Vagina (tissue), 2 donors: ENCODE measurements at regions not wholly inside any gene's neighbourhood (a gene's known extent, or its start where the extent isn't known, plus 50 kb on each side); places are given as distances from the start of the nearest gene placed in this dataset.
"Not testable (repeated sequence)": the region's sequence is repeated elsewhere in the genome, so short reads cannot be mapped to it uniquely, and the experiment has no call there.

Source experiments
- DNase-seq, 2 donors: peaks; one replicate each; pipeline ENCODE4 v3.0.0-alpha.2; 2017; ENCODE audit errors: extremely low spot score in 2 of 2
- H3K27ac ChIP-seq: fragments of 200-600 bp; sonication (generic); one replicate; pipeline ENCODE4 v1.5.1; 2019
- H3K27me3 ChIP-seq: fragments of 200-600 bp; sonication (generic); one replicate; pipeline ENCODE4 v1.5.1; 2019
- H3K36me3 ChIP-seq, 2 donors: fragments of 200-600 bp; sonication (generic); one replicate each; pipeline ENCODE4 v1.5.1; 2017 to 2019
- H3K4me1 ChIP-seq: fragments of 200-600 bp; sonication (generic); one replicate; pipeline ENCODE4 v1.5.1; 2019
- H3K4me3 ChIP-seq, 2 donors: fragments of 200-600 bp; sonication (generic); 1 replicate in 1 of 2; 2 replicates in 1 of 2; pipeline ENCODE4 v1.5.1; 2016 to 2019
- H3K9me3 ChIP-seq: fragments of 200-600 bp; sonication (generic); one replicate; pipeline ENCODE4 v1.5.1; 2019
- CTCF ChIP-seq, 3 experiments: fragments of 450-650 bp in 2 of 3; fragments of 200-600 bp in 1 of 3; sonication (generic) in 1 of 3; IDR thresholded peaks; one replicate each; pipeline ENCODE4 v1.5.1; 2017 to 2019; ENCODE audit warnings: antibody characterized with exemption in 3 of 3, mild to moderate bottlenecking in 2 of 3, moderate library complexity in 2 of 3
- POLR2A ChIP-seq, 2 donors: fragments of 450-650 bp; IDR thresholded peaks; one replicate each; pipeline ENCODE4 v1.6.1; 2017; ENCODE audit warnings: antibody characterized with exemption in 2 of 2, mild to moderate bottlenecking in 2 of 2, moderate library complexity in 2 of 2
- POLR2AphosphoS5 ChIP-seq, 2 donors: sonication (generic); formaldehyde crosslinking; IDR thresholded peaks; one replicate each; pipeline ENCODE4 v1.9.0; 2017; ENCODE audit warnings: antibody characterized with exemption in 2 of 2, mild to moderate bottlenecking in 2 of 2, low read depth in 1 of 2; ENCODE audit not compliant: insufficient read depth in 1 of 2
- intact Hi-C: fragments of 100-400 bp; cut with DNase I; formaldehyde crosslinking; loops from one replicate; pipeline ENCODE4 v1.15.1; 2023

GRCh38 chr1:115522386-115522785 lies 119.4 kb upstream of the VANGL1 start:
- no peak for DNase-seq
- intact Hi-C loops, result no loop called here
- no peak overlapping the region for H3K4me3 ChIP-seq
- H3K9me3 ChIP-seq, result no peaks in the 10 kb centered on the region
- no peaks in the 10 kb centered on the region for H3K4me1 ChIP-seq
- H3K27ac ChIP-seq, result no peak overlapping the region
- H3K36me3 ChIP-seq, result no peaks in the 10 kb centered on the region
- H3K27me3 ChIP-seq, result no peaks in the 10 kb centered on the region
- no peak for TF ChIP-seq POLR2AphosphoS5 (IDR thresholded peaks at IDR 0.05; ENCODE audit: insufficient read depth in 1 of 2, low read depth in 1 of 2)
- TF ChIP-seq POLR2A (IDR thresholded peaks at IDR 0.05), result no peak
- no peak for TF ChIP-seq CTCF (IDR thresholded peaks at IDR 0.05)

GRCh38 chr1:115515270-115515669 lies 126.5 kb upstream of the VANGL1 start:
- no peak overlapping the region for H3K4me3 ChIP-seq
- no peak for DNase-seq
- H3K27me3 ChIP-seq, result no peaks in the 10 kb centered on the region
- TF ChIP-seq POLR2A (IDR thresholded peaks at IDR 0.05), result no peak
- TF ChIP-seq CTCF (IDR thresholded peaks at IDR 0.05), result no peak
- no peak for TF ChIP-seq POLR2AphosphoS5 (IDR thresholded peaks at IDR 0.05; ENCODE audit: insufficient read depth in 1 of 2, low read depth in 1 of 2)
- no peaks in the 10 kb centered on the region for H3K9me3 ChIP-seq
- H3K4me1 ChIP-seq, result no peaks in the 10 kb centered on the region
- H3K27ac ChIP-seq, result no peak overlapping the region
- no peaks in the 10 kb centered on the region for H3K36me3 ChIP-seq
- intact Hi-C loops, result no loop called here

DNA sequence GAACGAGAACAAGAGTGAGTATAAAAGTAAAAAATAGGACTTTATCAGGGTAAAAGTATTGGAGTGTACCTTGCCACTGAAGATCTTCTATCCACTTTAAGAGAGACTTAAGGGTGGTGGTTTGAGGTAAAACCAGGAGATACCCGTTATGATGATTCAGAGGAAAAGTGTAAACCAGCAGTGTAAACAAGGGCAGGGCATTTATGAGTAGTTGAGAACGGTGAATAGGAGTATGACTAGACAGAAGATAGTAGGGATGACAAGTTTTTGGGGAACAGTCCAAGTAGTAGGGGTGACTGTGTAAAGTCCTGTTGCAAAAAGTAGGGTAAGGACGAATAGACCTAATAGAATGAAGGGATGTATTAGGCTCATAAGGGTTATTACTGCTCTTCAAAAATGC lies 131.5 kb upstream of the VANGL1 start:
- H3K36me3 ChIP-seq, H3K4me3 ChIP-seq, H3K27ac ChIP-seq, H3K27me3 ChIP-seq, intact Hi-C loops, H3K9me3 ChIP-seq, DNase-seq, H3K4me1 ChIP-seq: not testable (repeated sequence)

DNA sequence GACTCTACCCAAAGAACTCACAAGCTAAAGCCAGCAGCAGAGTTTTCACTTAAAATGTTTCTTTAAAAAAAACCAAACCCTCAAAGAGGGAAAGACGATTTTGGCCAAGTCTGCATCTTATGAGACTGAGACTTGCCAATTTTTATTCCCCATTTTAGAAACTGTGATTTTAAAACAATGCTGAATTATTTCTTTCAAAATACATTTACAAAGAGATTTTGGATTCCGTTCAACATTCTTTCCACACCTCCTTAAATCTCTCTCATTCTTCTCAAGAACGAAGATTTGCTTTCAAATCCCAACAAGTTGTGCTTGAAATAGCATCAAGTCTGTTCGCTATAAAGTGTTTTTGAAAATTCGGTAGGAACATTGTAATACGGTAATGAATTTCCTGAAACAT lies 133.9 kb upstream of the VANGL1 start:
- Histone ChIP-seq H3K4me3 (no peak overlapping the region), H3K4me1 (no peaks in the 10 kb centered on the region), H3K27ac (no peak overlapping the region), H3K27me3 (no peaks in the 10 kb centered on the region), H3K36me3 (no peaks in the 10 kb centered on the region), H3K9me3 (no peaks in the 10 kb centered on the region)
- TF ChIP-seq POLR2A (IDR thresholded peaks at IDR 0.05) (no peak), CTCF (IDR thresholded peaks at IDR 0.05) (no peak), POLR2AphosphoS5 (IDR thresholded peaks at IDR 0.05; ENCODE audit: insufficient read depth in 1 of 2, low read depth in 1 of 2) (no peak)
- intact Hi-C loops, result no loop called here
- no peak for DNase-seq

DNA sequence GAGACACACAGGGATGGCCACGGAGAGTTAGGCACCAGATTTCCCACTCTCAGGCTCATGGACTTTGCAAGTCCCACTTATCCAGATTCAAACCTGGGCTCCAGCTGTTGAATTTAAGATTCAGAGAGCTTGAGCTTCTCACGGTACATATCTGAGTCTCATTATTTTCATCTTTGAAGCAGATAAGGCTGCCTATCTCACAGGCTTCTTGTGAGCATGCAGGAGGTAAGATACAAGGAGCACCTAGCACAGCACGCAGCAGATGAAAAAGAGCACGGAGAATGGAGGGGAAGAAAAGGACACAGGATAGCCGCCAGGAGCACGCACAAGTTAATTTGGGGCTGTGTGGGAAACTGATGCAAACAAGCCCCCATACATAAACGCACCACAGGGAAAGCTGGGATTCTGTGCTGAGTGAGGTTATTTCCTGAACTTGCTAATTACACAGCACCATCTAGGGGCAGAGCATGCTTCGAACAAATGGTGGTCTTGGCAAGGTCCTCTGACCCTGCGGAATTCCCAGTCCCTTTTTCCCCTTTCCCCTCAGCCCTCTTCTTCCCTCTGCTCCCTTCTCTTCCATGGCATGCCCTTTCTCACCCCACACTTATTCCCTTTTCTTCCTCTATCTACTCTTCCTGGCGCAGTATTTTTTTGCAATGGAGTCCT lies 134.7 kb upstream of the VANGL1 start:
- Histone ChIP-seq H3K4me3 (no peak overlapping the region), H3K27me3 (no peaks in the 10 kb centered on the region), H3K9me3 (no peaks in the 10 kb centered on the region), H3K27ac (no peak overlapping the region), H3K4me1 (no peaks in the 10 kb centered on the region), H3K36me3 (no peaks in the 10 kb centered on the region)
- intact Hi-C loops, result no loop called here
- no peak for DNase-seq
- TF ChIP-seq CTCF (IDR thresholded peaks at IDR 0.05) (peak in 1 of 3 experiments; percentile 32), POLR2A (IDR thresholded peaks at IDR 0.05) (no peak), POLR2AphosphoS5 (IDR thresholded peaks at IDR 0.05; ENCODE audit: insufficient read depth in 1 of 2, low read depth in 1 of 2) (no peak)
